GM12865 (cell line): ENCODE measurements at regions not wholly inside any gene's neighbourhood (a gene's known extent, or its start where the extent isn't known, plus 50 kb on each side); places are given as distances from the start of the nearest gene placed in this dataset.

Experiments used
- DNase-seq: peaks from one replicate; pipeline ENCODE4 v3.0.0; 2010; ENCODE audit warnings: low read depth
- H3K4me3 ChIP-seq: 2 replicates; pipeline ENCODE4 v1.5.1; 2011; ENCODE audit warnings: mild to moderate bottlenecking, low read depth, low read length, control low read depth
- CTCF ChIP-seq: IDR thresholded peaks from 2 replicates; pipeline ENCODE4 v1.5.1; 2011; ENCODE audit warnings: low read length, control low read depth, low read depth, inconsistent platforms; ENCODE audit not compliant: insufficient read depth; ENCODE audit errors: missing control alignments

DNA sequence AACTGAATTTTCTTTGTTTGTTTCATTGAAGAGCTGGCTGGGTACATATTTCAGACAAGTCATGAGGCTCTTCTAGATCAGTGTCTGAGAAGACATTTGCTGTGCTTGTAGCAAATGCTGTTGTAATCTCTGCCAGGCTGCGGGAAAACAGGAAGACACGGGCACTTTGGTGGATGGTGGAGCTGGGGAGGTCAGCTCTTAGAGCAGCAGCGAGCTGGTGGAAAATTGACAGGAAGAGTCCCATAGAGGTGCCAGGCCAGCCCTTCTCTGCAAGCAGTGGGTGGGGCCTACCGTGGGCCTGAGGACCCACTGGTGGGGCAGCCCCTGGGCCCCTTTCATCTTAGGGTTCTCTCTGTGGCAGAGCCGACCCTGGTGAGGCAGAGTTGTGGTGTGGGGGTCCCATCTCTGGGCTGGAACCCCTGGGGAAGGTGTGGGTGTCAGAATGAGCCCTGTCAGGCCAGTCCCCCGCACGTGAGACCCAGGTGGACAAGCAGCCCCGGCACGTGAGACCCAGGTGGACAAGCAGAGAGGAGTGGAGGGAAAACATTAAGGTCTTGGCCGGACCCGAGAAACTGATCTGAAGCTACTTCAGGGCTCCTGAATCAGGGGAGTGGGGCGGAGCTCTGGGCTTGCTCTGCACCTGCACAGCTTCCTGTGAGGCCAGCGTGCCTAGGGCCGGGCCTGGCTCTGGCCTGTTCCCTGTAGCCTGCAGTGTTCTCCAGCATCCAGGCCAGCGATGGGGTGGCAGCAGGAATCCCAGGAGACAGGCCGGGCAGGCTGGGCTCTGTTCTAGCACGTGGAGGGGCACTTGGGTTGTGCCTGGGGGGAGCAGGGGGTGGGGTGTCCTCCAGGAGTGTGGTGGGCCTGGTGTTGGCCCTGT, 273.5 kb upstream of the HDAC4 start:
- TF ChIP-seq CTCF = no peak
- no peak overlapping the region for H3K4me3 ChIP-seq
- DNase-seq = no peak

GRCh38 chr2:239673641-239674040, 272.8 kb upstream of the HDAC4 start:
- no peak overlapping the region for H3K4me3 ChIP-seq
- TF ChIP-seq CTCF = no peak
- DNase-seq = no peak

- H3K4me3 ChIP-seq = no peak overlapping the region
- TF ChIP-seq CTCF = no peak
- no peak for DNase-seq
These were observed 271.4 kb upstream of the HDAC4 start for GRCh38 chr2:239671916-239672849.

- H3K4me3 ChIP-seq = no peak overlapping the region
- TF ChIP-seq CTCF = no peak
- DNase-seq = no peak
These were observed 270.7 kb upstream of the HDAC4 start for GRCh38 chr2:239671471-239671870.

DNA sequence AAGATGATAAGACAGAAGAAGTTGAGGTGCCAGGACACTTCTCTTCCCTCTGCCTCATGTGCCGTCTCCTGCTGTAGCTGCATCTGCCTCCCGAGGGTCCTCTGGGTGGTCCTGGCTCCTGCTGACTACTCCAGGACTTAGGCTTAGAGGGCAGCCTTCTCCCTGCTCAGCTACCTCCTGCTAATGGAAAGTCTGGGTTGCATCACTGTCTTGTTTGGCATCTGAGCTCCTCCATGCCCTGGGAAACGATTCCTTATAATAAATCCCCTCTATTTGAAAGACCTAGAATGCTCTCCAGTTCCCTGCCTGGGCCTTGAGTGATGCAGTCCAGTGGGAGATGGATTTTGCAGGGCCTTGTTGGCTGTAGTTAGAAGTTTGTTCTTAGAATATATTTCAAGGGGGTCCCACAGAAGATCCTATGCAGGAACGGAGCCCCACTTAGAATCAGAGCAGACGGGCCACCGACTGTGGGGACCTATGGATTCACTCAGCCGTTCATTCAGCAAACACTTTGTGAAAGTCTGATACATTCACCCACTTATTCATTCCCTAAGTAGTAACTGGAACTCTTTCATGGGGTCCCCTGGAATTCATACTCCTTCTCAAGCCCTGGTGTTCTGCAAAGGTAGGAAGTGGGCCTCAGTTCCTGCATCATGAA, 269.8 kb upstream of the HDAC4 start:
- H3K4me3 ChIP-seq = no peak overlapping the region
- TF ChIP-seq CTCF = no peak
- DNase-seq = no peak

- DNase-seq = no peak
- TF ChIP-seq CTCF = no peak
- H3K4me3 ChIP-seq = no peak overlapping the region
These were observed 269.2 kb upstream of the HDAC4 start for GRCh38 chr2:239669899-239670460.
